Putamen (tissue), 1 donor: ENCODE measurements at regions not wholly inside any gene's neighbourhood (a gene's known extent, or its start where the extent isn't known, plus 50 kb on each side); places are given as distances from the start of the nearest gene placed in this dataset.
"Not testable (repeated sequence)": the region's sequence is repeated elsewhere in the genome, so short reads cannot be mapped to it uniquely, and the experiment has no call there.

Source experiments
- DNase-seq: peaks from one replicate; pipeline ENCODE4 v3.0.0-alpha.2; 2016; ENCODE audit warnings: low spot score

GRCh38 chr6:112579601-112580000 is 232.5 kb downstream of the RFPL4B start:
- no peak for DNase-seq

- DNase-seq = no peak
Observed at GRCh38 chr6:112581015-112581414, 233.9 kb downstream of the RFPL4B start.

- DNase-seq = no peak
Observed at GRCh38 chr6:112590326-112590725, 243.2 kb downstream of the RFPL4B start.

DNA sequence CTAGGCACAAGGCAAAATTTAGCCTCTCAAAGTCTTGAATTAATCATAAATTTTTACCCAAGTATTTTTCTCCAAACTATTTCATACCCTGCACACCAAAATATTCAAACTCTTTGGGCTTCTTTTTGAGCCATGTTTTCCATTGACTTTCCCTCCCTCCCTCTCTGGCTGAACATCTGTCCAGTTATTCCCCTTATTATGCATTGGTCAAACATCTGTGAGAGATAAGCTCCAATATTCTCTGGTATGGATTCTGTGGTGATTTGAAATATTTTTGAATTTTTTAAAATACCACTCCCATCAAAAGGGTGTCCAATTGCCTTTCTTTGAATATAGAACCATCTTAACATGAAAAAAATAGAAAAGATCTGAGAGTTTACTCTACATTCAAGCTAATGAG is 244.2 kb downstream of the RFPL4B start:
- no peak for DNase-seq

- DNase-seq = no peak
Observed at GRCh38 chr6:112592159-112592558, 245.0 kb downstream of the RFPL4B start.

- no peak for DNase-seq
Observed at GRCh38 chr6:112594886-112595594, 247.9 kb downstream of the RFPL4B start.

GRCh38 chr6:112595841-112596240 is 248.7 kb downstream of the RFPL4B start:
- DNase-seq = no peak

DNA sequence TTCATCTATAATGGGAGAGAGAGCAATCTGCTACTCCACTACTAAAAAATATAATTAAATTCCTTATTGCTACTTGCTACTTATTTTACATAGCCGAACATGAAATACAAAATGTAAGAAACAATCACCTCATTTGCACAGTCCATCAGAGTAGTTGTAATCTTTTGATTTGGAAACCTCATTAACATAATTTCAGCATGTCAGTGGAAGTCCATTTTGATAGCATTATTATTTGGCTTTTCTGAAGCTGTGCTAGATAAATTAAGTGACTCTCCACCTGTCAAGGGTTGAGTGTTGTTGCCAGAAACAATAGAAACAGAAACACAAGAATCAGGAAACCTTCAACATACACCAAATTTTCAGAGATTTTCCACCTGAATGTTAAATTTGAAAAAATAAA is 250.0 kb downstream of the RFPL4B start:
- no peak for DNase-seq

GRCh38 chr6:112600168-112600567 is 253.0 kb downstream of the RFPL4B start:
- no peak for DNase-seq

DNA sequence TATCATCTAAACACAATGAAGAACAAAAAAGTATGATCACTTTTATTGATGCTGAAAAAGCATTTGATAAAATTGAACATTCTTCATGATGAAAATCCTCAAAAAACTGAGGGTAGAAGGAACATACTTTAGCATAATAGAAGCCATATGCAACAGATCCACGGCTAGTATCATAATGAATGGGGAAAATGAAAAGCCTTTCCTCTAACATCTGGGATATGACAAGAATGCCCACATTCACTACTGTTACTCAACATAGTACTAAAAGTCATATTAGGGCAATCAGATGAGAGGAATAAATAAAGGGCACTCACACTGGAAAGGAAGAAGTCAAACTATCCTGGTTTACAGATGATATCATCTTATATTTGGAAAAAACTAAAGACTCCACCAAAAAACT is 256.6 kb downstream of the RFPL4B start:
- no peak for DNase-seq

DNA sequence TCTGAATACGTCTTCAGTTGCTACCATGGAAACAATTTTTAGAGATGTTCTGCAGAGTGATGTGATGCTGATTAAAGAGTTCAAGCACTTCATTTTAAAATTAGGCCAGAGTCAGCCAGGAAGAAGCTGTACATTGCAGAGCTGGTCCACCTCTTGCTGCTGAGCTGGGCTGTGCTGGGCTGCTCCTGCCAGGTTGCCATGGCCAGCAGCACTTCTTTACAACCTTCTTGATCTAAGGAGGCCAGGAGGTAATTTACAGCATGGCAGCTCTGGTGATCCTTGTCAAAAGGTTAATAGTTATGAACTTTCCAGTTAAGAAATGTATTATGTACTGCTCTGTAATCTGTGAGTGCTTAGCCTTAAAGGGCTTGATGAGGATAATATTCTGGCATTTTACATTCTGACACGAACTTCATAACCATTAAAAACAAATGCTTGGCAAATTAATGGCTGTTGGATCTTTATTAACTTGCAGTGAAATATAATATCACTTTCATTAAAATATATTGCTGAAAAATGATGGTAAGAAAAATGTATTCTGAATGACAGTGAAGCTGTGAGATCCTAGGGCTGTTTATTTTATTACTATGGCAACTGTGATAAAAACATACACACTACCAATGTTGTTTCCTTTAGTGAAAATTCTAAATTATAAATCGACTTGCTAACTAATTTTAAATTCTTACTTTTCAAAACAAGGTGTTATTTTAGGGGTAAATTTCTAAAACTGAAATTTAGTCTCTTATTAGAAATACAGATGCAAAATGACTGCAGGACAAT is 259.7 kb downstream of the RFPL4B start:
- DNase-seq = no peak

DNA sequence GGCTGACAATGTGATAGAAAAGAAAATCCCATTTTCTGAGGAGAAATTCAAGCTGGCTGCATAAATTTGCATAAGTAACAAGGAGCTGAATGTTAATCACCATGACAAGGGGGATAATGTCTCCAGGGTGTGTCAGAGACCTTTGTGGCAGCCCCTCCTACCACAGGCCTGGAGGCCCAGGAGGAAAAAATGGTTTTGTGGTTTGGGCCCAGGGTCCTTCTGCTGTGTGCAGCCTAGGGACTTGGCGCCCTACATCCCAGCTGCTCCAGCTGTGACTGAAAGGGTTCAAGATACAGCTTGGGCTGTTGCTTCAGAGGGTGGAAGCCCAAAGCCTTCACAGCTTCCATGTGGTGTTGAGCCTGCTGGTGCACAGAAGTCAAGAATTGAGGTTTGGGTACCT is 261.8 kb downstream of the RFPL4B start:
- DNase-seq = not testable (repeated sequence)

DNA sequence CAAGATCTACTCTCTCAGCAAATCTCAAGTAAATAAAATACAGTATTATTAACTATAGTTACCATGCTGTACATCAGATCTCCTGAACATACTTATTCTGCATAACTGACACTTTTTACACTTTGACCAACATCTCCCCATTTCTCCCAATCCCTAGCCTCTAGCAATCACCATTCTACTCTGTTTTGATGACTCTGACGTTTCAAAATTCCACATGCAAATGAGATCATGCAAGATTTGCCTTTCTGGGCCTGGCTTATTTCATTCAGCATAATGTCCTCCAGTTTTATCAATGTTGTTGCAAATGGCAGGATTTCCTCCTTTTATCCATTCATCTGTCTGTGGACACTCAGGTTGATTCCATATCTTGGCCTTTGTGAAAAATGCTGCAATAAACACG is 266.3 kb downstream of the RFPL4B start:
- no peak for DNase-seq

GRCh38 chr6:112618849-112619248 is 271.7 kb downstream of the RFPL4B start:
- DNase-seq = no peak

- no peak for DNase-seq
Observed at GRCh38 chr6:112620812-112621569, 273.9 kb downstream of the RFPL4B start.

DNA sequence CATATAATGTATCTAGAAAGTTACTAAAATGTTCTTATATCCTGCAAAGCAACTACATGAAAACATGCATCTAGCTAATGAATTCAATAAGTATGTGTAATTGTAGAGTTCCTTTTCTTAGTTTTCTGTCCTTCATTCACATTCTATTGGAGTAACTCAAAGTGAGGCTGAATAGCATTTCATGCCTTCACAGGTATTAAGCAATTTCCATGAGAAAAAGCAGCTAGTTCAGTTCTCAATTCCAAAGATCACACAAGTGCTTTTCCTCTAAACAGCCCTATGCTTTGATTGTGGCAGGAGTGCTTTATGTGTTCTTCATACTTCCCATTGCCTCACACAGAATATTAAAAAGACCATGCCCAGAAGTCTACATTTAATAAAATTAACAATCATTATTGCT is 274.9 kb downstream of the RFPL4B start:
- DNase-seq = no peak

DNA sequence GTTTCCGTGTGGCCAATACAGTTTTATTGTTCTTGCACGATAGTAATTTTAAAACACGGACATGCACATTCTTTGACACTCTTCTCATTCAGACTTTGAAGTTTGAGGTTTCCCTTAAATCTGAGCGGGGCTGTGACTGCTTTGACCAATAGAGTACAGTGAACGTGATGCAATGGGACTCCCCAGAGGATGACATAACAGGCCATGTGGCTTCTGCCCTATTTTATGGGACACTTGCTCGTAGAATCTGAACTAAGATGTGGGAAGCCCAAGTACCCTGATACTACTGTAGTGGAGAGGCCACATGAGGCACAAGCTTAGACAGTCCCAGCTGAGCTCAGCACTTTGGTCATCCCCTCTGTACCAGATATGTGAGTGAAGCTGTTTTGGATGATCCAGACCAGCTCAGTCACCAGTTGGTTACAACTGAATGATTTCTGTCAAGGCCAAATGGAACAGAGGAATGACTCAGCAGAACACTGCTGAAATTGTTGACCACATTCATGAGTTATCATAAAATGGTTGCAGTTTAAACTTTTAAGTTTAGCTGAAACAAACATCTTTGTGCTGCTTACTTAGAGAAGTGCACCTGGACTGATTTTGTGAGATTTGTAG is 279.4 kb downstream of the RFPL4B start:
- no peak for DNase-seq

DNA sequence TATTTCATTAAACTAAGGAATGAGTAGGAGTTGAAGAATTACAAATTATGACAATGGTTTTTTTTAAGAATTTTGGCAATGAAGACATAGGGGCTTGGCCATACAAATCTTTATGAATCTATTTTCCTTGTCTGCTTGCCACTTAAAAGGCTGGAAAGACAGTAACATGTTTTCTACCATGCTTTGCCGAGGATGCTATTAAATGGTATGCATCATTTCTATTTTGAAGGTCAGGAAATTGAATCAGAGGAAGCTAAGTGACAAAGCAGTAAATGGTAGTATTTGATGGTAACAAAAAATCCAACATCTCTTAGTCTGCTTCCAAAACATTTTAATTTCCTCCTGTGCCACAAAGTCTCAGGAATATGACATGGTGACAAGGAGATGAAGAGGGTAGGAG is 287.2 kb downstream of the RFPL4B start:
- DNase-seq = no peak

- no peak for DNase-seq
Observed at GRCh38 chr6:112636650-112637262, 289.6 kb downstream of the RFPL4B start.

DNA sequence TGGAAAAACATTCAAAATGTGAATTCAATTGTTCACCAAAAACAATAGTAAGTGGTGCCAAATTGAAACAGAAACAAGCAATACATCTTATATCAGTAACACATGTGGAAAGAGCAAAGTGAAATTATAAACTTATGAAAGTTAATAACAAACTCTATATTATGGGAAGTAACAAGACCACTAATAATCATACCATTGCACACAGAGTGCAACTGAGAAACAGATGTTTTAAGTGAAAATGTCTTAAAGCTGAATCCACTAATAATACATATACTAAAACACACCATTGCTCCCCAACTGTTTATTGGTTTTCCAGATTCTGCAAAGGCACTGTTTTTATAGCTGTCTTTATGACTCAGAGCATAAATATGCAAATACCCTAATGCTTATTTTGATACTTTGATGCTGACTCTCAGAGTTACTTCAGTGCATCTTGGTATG is 292.3 kb downstream of the RFPL4B start:
- DNase-seq = no peak

DNA sequence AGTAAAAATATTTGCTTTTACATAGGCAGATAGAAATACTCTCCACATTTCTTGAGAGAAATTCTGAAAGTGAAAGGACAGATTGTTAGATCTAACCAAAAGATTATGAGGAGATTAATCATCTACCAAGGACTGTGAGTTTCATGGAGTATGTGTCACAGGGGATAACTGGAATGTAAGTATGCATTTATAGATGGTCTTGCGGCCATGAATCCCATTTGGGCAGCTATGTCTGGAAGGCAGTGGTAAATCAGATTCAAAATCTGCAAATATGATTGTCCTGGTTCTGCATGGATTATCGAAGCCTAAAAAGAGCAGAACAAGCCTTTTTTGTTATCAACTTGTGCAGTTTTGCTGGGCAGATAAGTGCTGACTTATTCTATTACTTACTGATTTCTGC is 293.8 kb downstream of the RFPL4B start:
- no peak for DNase-seq

GRCh38 chr6:112649853-112650252 is 302.7 kb downstream of the RFPL4B start:
- no peak for DNase-seq
